ENCODE measurements at regions not wholly inside any gene's neighbourhood (a gene's known extent, or its start where the extent isn't known, plus 50 kb on each side); places are given as distances from the start of the nearest gene placed in this dataset.

DNA sequence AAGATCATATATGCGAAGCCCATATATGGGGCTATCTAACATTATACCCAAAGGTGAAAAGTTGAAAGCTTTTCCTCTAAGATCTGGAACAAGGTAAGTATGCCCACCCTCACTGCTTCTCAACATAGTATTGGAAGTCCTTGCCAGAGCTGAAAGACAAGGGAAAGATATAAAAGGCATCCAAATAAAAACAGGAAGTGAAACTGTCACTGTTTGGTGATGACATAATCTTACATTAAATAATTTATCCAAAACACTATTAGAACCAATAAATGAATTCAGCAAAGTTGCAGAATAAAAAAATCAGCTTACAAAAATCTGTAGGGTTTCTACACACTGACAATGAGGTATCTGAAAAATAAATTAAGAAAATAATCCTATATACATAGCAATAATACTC is 205.8 kb downstream of the INSIG2 start:
- TF ChIP-seq, protein P1, sequence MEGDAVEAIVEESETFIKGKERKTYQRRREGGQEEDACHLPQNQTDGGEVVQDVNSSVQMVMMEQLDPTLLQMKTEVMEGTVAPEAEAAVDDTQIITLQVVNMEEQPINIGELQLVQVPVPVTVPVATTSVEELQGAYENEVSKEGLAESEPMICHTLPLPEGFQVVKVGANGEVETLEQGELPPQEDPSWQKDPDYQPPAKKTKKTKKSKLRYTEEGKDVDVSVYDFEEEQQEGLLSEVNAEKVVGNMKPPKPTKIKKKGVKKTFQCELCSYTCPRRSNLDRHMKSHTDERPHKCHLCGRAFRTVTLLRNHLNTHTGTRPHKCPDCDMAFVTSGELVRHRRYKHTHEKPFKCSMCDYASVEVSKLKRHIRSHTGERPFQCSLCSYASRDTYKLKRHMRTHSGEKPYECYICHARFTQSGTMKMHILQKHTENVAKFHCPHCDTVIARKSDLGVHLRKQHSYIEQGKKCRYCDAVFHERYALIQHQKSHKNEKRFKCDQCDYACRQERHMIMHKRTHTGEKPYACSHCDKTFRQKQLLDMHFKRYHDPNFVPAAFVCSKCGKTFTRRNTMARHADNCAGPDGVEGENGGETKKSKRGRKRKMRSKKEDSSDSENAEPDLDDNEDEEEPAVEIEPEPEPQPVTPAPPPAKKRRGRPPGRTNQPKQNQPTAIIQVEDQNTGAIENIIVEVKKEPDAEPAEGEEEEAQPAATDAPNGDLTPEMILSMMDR (conservative IDR thresholded peaks at IDR 0.05; ENCODE audit: low read length), result no peak
- TF ChIP-seq EZH2phosphoT487 (IDR thresholded peaks at IDR 0.05; ENCODE audit: borderline replicate concordance), result no peak
